Uterus (tissue), 2 donors: ENCODE measurements at regions not wholly inside any gene's neighbourhood (a gene's known extent, or its start where the extent isn't known, plus 50 kb on each side); places are given as distances from the start of the nearest gene placed in this dataset.

Experiments
- POLR2A ChIP-seq, 2 donors: fragments of 450-650 bp; IDR thresholded peaks; one replicate each; pipeline ENCODE4 v1.6.1; 2016; ENCODE audit warnings: antibody characterized with exemption in 2 of 2, mild to moderate bottlenecking in 1 of 2, moderate library complexity in 1 of 2
- TF ChIP-seq, protein P1 (sequence below), 4 experiments: fragments of 200-600 bp in 2 of 4; fragments of 450-650 bp in 2 of 4; sonication (generic) in 2 of 4; IDR thresholded peaks; one replicate each; pipeline ENCODE4 v1.5.1; 2016 to 2019; ENCODE audit warnings: antibody characterized with exemption in 4 of 4, mild to moderate bottlenecking in 2 of 4, moderate library complexity in 1 of 4

DNA sequence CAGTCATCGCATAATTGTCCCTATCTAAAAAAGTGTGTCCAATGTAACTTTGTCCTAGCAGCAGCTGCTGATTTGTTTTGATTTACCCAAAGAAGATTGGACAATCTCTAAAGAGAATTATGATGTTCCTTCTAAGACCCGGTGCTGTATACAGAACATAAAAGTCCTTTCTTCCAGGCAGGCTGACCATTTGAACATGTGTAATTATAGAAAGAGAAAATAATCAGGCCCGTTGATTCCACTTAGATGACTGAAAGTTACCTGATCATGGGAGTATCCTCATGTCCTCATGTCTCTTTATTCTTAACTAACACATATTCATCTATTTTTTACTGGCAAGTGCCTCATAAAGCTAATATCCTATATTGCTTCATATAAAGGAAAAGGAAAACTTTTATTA lies 164.1 kb upstream of the MRPS30 start:
- TF ChIP-seq, protein P1, sequence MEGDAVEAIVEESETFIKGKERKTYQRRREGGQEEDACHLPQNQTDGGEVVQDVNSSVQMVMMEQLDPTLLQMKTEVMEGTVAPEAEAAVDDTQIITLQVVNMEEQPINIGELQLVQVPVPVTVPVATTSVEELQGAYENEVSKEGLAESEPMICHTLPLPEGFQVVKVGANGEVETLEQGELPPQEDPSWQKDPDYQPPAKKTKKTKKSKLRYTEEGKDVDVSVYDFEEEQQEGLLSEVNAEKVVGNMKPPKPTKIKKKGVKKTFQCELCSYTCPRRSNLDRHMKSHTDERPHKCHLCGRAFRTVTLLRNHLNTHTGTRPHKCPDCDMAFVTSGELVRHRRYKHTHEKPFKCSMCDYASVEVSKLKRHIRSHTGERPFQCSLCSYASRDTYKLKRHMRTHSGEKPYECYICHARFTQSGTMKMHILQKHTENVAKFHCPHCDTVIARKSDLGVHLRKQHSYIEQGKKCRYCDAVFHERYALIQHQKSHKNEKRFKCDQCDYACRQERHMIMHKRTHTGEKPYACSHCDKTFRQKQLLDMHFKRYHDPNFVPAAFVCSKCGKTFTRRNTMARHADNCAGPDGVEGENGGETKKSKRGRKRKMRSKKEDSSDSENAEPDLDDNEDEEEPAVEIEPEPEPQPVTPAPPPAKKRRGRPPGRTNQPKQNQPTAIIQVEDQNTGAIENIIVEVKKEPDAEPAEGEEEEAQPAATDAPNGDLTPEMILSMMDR (IDR thresholded peaks at IDR 0.05), result no peak
- TF ChIP-seq POLR2A (IDR thresholded peaks at IDR 0.05), result no peak
